ENCODE measurements at regions not wholly inside any gene's neighbourhood (a gene's known extent, or its start where the extent isn't known, plus 50 kb on each side); places are given as distances from the start of the nearest gene placed in this dataset.

DNA sequence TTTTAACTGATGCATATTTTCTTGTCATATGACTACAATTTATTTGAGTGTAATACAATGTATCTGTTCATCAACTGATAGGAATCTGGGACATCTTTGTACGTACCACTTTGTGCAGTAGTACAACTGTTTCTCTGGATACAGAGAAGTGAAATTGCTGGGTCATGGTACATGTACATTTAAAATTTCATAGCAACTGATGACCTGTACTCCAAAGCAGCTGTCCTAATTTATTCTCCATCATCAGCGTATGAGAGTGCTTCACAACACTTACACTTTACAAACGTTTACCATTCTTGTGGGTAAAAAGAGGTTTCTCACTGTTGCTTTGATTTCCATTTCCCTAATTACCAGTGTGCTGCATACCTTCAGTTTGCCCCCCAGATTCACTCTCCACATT is 552.8 kb upstream of the CADM1 start (continued):
- TF ChIP-seq, protein P1, sequence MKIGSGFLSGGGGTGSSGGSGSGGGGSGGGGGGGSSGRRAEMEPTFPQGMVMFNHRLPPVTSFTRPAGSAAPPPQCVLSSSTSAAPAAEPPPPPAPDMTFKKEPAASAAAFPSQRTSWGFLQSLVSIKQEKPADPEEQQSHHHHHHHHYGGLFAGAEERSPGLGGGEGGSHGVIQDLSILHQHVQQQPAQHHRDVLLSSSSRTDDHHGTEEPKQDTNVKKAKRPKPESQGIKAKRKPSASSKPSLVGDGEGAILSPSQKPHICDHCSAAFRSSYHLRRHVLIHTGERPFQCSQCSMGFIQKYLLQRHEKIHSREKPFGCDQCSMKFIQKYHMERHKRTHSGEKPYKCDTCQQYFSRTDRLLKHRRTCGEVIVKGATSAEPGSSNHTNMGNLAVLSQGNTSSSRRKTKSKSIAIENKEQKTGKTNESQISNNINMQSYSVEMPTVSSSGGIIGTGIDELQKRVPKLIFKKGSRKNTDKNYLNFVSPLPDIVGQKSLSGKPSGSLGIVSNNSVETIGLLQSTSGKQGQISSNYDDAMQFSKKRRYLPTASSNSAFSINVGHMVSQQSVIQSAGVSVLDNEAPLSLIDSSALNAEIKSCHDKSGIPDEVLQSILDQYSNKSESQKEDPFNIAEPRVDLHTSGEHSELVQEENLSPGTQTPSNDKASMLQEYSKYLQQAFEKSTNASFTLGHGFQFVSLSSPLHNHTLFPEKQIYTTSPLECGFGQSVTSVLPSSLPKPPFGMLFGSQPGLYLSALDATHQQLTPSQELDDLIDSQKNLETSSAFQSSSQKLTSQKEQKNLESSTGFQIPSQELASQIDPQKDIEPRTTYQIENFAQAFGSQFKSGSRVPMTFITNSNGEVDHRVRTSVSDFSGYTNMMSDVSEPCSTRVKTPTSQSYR (CRISPR knock-in tag; IDR thresholded peaks at IDR 0.05; ENCODE audit: borderline replicate concordance) = no peak
- TF ChIP-seq, protein P2, sequence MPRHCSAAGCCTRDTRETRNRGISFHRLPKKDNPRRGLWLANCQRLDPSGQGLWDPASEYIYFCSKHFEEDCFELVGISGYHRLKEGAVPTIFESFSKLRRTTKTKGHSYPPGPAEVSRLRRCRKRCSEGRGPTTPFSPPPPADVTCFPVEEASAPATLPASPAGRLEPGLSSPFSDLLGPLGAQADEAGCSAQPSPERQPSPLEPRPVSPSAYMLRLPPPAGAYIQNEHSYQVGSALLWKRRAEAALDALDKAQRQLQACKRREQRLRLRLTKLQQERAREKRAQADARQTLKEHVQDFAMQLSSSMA (CRISPR knock-in tag; IDR thresholded peaks at IDR 0.05) = no peak

DNA sequence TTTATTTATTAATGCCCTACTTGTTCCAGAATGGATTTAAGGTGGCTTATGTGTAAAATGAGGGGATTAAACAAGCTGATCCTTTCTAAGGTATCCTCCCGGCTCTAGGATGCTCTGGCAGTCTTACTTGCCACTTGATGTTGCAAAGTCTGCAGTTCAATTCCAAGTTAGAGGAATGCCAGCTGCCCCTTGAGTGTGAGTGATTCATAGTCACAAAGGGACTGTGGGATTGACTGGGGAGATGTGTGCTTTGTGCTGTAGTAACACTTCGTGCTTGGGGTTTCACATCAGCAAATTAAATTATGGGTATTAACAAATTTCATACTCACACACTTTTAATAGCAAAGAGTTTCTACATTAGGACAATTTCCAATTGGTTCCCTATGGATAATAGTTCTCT is 550.8 kb upstream of the CADM1 start:
- POLR2A ChIA-PET = no interaction called here
- no TSS peak for BruUV-seq (replicated peaks)
- Histone ChIP-seq H2AFZ (ENCODE audit: low read length) (no peak overlapping the region), H3K9ac (ENCODE audit: insufficient read depth, low read depth, low read length) (no peak overlapping the region), H3K27ac (ENCODE audit: extremely low read length, insufficient read depth, low read length) (no peak overlapping the region), H3K36me3 (replicated peaks in 1 of 2; ENCODE audit: control insufficient read depth in 1 of 2, insufficient read depth in 2 of 2, low read length in 2 of 2) (no peaks in the 10 kb centered on the region), H3K79me2 (ENCODE audit: insufficient read depth, low read length) (no peaks in the 10 kb centered on the region), H4K20me1 (ENCODE audit: insufficient read depth, low read length) (no peaks in the 10 kb centered on the region), H3K4me3 (replicated peaks in 1 of 3; ENCODE audit: insufficient read depth in 1 of 3, low read depth in 2 of 3, low read length in 3 of 3) (no peak overlapping the region), H3K4me2 (ENCODE audit: low read depth, low read length) (no peak overlapping the region), H3K4me1 (ENCODE audit: insufficient read depth, low read length) (no peaks in the 10 kb centered on the region), H3K27me3 (ENCODE audit: control insufficient read depth in 1 of 2, insufficient read depth in 2 of 2, low read length in 2 of 2) (peaks cover 0 to 30% of the 10 kb centered on the region in 2 experiments; a peak in 3 of 5 replicates), H3K9me3 (ENCODE audit: low read length) (no peaks in the 10 kb centered on the region)
- no peak for DNase-seq (ENCODE audit: low spot score)
- no peak for FAIRE-seq
- intact Hi-C loops (cut with micrococcal nuclease; ENCODE audit: unreplicated experiment) = no loop called here
- ATAC-seq = no peak
- CTCF ChIA-PET (ENCODE audit: low intra/inter-chr PET ratio, low total read pairs) = no interaction called here
- WGBS (ENCODE audit: low lambda C conversion rate) = 0% methylated on average over 2 of the region's 2 CpGs
- in situ Hi-C loops (cut with HindIII; ENCODE audit: extremely low pct_ligation_motif_present, low pct_unique_long_range_greater_than_20kb) = no loop called here
- TF ChIP-seq, protein P3, sequence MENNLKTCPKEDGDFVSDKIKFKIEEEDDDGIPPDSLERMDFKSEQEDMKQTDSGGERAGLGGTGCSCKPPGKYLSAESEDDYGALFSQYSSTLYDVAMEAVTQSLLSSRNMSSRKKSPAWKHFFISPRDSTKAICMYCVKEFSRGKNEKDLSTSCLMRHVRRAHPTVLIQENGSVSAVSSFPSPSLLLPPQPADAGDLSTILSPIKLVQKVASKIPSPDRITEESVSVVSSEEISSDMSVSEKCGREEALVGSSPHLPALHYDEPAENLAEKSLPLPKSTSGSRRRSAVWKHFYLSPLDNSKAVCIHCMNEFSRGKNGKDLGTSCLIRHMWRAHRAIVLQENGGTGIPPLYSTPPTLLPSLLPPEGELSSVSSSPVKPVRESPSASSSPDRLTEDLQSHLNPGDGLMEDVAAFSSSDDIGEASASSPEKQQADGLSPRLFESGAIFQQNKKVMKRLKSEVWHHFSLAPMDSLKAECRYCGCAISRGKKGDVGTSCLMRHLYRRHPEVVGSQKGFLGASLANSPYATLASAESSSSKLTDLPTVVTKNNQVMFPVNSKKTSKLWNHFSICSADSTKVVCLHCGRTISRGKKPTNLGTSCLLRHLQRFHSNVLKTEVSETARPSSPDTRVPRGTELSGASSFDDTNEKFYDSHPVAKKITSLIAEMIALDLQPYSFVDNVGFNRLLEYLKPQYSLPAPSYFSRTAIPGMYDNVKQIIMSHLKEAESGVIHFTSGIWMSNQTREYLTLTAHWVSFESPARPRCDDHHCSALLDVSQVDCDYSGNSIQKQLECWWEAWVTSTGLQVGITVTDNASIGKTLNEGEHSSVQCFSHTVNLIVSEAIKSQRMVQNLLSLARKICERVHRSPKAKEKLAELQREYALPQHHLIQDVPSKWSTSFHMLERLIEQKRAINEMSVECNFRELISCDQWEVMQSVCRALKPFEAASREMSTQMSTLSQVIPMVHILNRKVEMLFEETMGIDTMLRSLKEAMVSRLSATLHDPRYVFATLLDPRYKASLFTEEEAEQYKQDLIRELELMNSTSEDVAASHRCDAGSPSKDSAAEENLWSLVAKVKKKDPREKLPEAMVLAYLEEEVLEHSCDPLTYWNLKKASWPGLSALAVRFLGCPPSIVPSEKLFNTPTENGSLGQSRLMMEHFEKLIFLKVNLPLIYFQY (CRISPR knock-in tag; IDR thresholded peaks at IDR 0.05; ENCODE audit: borderline replicate concordance) = no peak
- no peak for TF ChIP-seq ZNF296 (CRISPR knock-in tag; conservative IDR thresholded peaks at IDR 0.05)
- TF ChIP-seq PHF21A (CRISPR knock-in tag; IDR thresholded peaks at IDR 0.05) = no peak
- no peak for TF ChIP-seq ZNF567 (CRISPR knock-in tag; IDR thresholded peaks at IDR 0.05; ENCODE audit: borderline replicate concordance)
- TF ChIP-seq ZNF558 (CRISPR knock-in tag; IDR thresholded peaks at IDR 0.05; ENCODE audit: borderline replicate concordance) = no peak
- TF ChIP-seq SRSF1 (optimal IDR thresholded peaks at IDR 0.05; ENCODE audit: low read depth, low read length) = no peak
- no peak for TF ChIP-seq SP4 (CRISPR knock-in tag; IDR thresholded peaks at IDR 0.05)
- no peak for TF ChIP-seq GPN1 (CRISPR knock-in tag; IDR thresholded peaks at IDR 0.05; ENCODE audit: borderline replicate concordance)
- TF ChIP-seq REXO4 (CRISPR knock-in tag; IDR thresholded peaks at IDR 0.05; ENCODE audit: borderline replicate concordance) = no peak
- no peak for TF ChIP-seq ZSCAN20 (CRISPR knock-in tag; IDR thresholded peaks at IDR 0.05; ENCODE audit: borderline replicate concordance)
- no peak for TF ChIP-seq ZNF33B (CRISPR knock-in tag; IDR thresholded peaks at IDR 0.05)
- TF ChIP-seq ZNF564 (CRISPR knock-in tag; IDR thresholded peaks at IDR 0.05) = no peak

All from HepG2 (cell line).